ENCODE measurements at regions not wholly inside any gene's neighbourhood (a gene's known extent, or its start where the extent isn't known, plus 50 kb on each side); places are given as distances from the start of the nearest gene placed in this dataset.

GRCh38 chr18:78603102-78603983, 376.3 kb upstream of the SALL3 start:
- no peak for DNase-seq (ENCODE audit: low spot score, unreplicated experiment)
- H3K9me3 Mint-ChIP-seq (ENCODE audit: low read depth) = peaks cover 2% of the 10 kb centered on the region
- TF ChIP-seq CTCF (IDR thresholded peaks at IDR 0.05; ENCODE audit: unreplicated experiment) = no peak
- H3K36me3 Mint-ChIP-seq (ENCODE audit: insufficient read depth) = no peaks in the 10 kb centered on the region
- H3K27ac Mint-ChIP-seq = no peak overlapping the region
- H3K27me3 Mint-ChIP-seq = peaks cover 11% of the 10 kb centered on the region
- H3K4me3 Mint-ChIP-seq (ENCODE audit: low read depth) = no peak overlapping the region
- H3K4me1 Mint-ChIP-seq (ENCODE audit: low read depth) = no peaks in the 10 kb centered on the region

- H3K4me3 Mint-ChIP-seq (ENCODE audit: low read depth) = no peak overlapping the region
- no peak for TF ChIP-seq CTCF (IDR thresholded peaks at IDR 0.05; ENCODE audit: unreplicated experiment)
- peaks cover 8% of the 10 kb centered on the region for H3K27me3 Mint-ChIP-seq
- no peaks in the 10 kb centered on the region for H3K36me3 Mint-ChIP-seq (ENCODE audit: insufficient read depth)
- no peaks in the 10 kb centered on the region for H3K9me3 Mint-ChIP-seq (ENCODE audit: low read depth)
- no peaks in the 10 kb centered on the region for H3K4me1 Mint-ChIP-seq (ENCODE audit: low read depth)
- no peak for DNase-seq (ENCODE audit: low spot score, unreplicated experiment)
- no peak overlapping the region for H3K27ac Mint-ChIP-seq
Observed at GRCh38 chr18:78605255-78605654, 374.4 kb upstream of the SALL3 start.

GRCh38 chr18:78607221-78607620, 372.4 kb upstream of the SALL3 start:
- Mint-ChIP-seq H3K4me1 (ENCODE audit: low read depth) (no peaks in the 10 kb centered on the region), H3K36me3 (ENCODE audit: insufficient read depth) (no peaks in the 10 kb centered on the region), H3K27me3 (peaks cover 8% of the 10 kb centered on the region), H3K27ac (no peak overlapping the region), H3K4me3 (ENCODE audit: low read depth) (no peak overlapping the region), H3K9me3 (ENCODE audit: low read depth) (no peaks in the 10 kb centered on the region)
- DNase-seq (ENCODE audit: low spot score, unreplicated experiment) = no peak
- TF ChIP-seq CTCF (IDR thresholded peaks at IDR 0.05; ENCODE audit: unreplicated experiment) = no peak

GRCh38 chr18:78607784-78608183, 371.8 kb upstream of the SALL3 start:
- H3K9me3 Mint-ChIP-seq (ENCODE audit: low read depth) = no peaks in the 10 kb centered on the region
- H3K4me3 Mint-ChIP-seq (ENCODE audit: low read depth) = no peak overlapping the region
- H3K27ac Mint-ChIP-seq = no peak overlapping the region
- peaks cover 6% of the 10 kb centered on the region for H3K27me3 Mint-ChIP-seq
- H3K4me1 Mint-ChIP-seq (ENCODE audit: low read depth) = no peaks in the 10 kb centered on the region
- no peak for DNase-seq (ENCODE audit: low spot score, unreplicated experiment)
- no peak for TF ChIP-seq CTCF (IDR thresholded peaks at IDR 0.05; ENCODE audit: unreplicated experiment)
- no peaks in the 10 kb centered on the region for H3K36me3 Mint-ChIP-seq (ENCODE audit: insufficient read depth)

GRCh38 chr18:78610179-78610578, 369.4 kb upstream of the SALL3 start:
- H3K27me3 Mint-ChIP-seq = peaks cover 3% of the 10 kb centered on the region
- DNase-seq (ENCODE audit: low spot score, unreplicated experiment) = no peak
- H3K4me1 Mint-ChIP-seq (ENCODE audit: low read depth) = no peaks in the 10 kb centered on the region
- no peak overlapping the region for H3K4me3 Mint-ChIP-seq (ENCODE audit: low read depth)
- TF ChIP-seq CTCF (IDR thresholded peaks at IDR 0.05; ENCODE audit: unreplicated experiment) = no peak
- H3K27ac Mint-ChIP-seq = no peak overlapping the region
- H3K36me3 Mint-ChIP-seq (ENCODE audit: insufficient read depth) = no peaks in the 10 kb centered on the region
- H3K9me3 Mint-ChIP-seq (ENCODE audit: low read depth) = no peaks in the 10 kb centered on the region
